HG02943 (cell line): ENCODE measurements at regions not wholly inside any gene's neighbourhood (a gene's known extent, or its start where the extent isn't known, plus 50 kb on each side); places are given as distances from the start of the nearest gene placed in this dataset.

Experiments
- ATAC-seq: cut with Tn5 transposase; IDR thresholded peaks from one replicate; pipeline ENCODE4 v1.9.1; 2021; ENCODE audit warnings: mild to moderate bottlenecking, low read depth, moderate library complexity; ENCODE audit not compliant: unreplicated experiment

DNA sequence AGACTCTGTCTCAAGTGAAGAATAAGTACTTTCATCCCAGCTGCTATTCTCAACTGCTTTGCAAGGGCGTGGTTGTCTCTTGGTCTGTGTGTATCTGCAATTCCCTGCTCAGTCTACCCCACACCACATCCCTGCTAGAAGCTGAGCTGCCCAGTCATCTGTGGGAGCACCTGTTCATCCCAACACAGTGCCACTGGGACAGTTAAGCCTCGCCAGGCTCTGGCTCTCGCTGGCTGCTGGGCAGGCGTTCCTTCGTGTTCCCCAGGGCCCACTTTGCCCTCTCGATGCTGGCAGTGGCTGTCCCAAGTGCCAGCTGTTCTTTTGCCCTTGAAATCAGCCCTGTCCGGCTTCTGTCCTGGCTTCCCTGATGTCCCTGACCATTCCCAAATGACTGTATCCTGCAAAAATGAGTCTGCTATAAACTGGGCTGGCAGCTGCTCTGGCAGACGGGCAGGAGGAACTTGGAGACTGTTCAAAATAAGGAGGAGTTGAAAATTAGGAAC is 91.6 kb upstream of the KLHL25 start:
- ATAC-seq: no peak

DNA sequence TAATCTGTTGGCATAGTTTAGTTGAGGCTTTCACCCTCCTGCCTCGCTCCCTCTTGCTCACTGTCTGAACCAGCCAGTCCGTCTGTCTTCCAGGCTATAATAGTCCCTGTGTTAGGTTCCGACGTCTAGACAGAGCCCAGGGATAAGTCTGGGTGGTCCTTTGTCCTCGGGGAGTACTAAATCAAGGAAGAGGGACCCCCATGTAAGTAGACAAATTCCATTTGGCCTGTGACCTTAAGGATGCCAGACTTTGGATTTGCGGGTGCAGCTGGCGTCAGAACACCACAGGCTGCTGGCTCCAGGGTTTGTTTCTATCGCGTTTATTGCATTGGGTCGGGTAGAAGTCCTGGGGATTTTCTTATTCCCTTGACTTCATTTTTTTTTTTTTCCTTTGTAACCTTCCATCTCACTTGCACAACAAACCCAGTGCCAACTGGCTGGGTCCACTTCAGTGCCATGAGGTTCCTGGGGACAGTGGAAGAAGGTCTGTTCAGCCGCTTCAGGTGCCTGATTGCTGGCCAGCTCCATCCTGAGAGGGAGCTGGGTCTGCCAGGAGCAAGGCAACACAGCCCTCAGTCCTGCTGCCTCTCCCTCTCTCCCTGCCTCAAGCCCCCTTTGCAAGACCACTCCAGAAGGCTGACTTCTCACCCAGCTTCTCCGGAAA is 95.4 kb upstream of the KLHL25 start:
- no peak for ATAC-seq

DNA sequence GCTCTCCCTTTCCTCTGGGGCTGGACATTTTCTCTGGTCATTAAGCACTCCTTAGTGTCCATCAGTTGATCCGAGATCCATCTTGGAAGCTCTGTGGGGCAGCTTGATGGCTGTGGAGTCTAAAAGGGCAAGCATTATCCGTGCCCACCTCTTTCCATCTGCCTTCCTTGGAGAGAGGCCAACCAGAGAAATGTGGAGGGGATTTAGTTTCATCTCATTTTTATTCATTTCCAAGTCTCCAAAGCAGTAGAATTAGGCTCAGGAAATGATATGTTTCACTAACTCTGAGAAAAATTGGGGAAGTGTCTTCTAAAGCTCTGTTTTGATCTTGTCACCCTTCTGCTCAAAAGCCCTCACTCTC is 95.9 kb upstream of the KLHL25 start:
- no peak for ATAC-seq

DNA sequence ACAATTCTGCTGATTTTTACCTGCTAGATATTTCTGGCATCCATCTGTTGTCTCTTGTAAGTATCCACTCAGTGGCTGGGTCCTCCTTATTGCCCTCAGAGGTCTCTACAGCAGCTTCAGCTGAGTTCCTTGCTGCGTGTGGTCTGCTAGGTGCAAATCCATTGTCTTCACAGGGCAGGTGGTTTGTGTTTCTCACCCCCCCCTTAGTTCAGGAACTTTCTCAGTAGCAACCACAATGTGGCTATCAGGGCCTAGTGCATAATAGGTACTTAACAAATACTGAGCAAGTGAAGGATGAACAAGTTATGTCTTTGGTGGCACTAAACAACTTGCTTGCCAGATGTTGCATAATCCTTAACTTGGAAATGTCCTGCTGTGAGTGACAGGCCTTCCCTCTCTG is 96.7 kb upstream of the KLHL25 start:
- ATAC-seq: no peak

DNA sequence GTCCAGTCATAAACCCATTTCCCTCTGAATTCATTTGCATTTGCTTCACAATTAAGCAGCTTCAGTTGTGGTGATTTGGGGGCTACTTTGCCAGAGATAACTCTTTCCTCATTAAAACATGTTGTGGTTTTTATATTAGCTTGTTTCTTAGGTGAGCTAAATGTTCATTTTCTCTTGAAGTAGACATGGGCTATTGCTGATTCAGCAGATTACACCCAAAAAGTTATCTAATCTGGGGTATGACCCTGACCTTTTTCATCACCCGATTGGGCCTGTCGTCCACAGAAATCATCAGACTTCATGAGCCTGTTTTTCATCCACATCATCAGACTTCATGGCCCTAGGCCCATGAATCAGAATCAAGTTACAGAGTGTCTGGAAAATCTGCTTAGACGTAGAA is 97.5 kb upstream of the KLHL25 start:
- ATAC-seq: no peak

DNA sequence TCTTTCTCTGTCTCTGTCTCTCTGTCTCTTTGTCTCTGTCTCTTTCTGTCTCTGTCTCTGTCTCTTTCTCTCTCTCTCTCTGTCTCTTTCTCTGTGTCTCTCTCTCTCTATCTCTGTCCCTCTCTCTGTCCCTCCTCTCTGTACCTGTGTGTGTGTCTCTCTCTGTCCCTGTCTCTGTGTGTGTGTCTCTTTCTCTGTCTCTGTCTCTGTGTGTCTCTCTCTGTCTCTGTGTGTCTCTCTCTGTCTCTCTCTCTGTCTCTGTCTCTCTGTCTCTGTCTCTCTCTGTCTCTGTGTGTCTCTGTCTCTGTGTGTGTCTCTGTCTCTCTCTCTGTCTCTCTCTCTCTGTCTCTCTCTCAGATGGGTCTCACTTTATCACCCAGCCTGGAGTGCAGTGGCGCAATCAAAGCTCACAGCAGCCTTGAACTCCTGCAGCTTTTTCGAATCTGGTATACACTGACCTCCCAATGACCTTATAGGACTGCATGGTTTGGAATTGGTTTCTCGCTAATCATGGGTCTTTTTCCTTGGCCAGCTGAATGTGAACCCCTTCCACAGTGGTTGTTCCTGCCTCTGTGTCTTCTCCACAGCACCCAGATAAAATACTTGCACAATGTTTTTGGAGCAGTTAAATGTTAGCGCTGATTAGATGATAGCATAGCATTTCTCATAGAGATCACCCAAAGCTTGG is 102.6 kb upstream of the KLHL25 start:
- no peak for ATAC-seq

DNA sequence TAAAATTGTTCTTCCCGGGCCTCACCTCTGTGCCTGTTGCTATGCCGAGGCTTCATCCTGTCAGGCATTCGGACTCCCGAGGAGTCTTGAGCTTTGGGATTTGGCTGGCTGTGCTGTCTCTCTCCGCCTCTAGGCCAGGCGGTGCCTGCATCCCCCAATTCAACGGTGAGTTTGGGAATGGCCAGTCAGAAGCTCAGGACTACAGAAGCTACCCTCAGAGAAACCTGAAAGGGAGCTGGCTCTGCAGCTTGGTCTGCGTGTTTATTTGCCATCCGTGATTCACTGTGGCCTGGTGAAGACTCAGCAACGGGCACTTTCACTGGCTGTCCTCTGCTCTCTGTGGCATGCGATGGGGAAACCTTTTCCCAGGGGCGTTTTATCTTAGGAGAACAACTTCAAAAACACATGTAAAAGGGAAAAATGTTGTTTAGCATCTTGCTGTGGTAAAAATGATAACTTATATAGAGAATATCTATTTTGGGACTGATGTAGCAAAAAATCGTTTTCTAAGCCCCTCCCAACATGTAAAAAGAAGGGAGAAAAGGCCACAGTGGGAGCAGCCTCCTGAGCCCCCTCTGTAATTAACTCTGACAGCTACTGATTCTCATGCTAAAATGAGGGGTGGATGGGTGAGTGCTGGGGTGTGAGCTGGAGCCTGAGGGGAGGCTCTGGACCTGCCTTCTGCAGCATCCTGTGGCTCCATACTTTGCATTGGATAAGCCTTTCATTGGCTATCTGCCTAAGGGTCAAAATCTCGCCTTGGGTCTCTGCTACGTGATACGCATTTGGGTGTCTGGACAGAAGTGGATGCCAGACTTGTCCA is 103.4 kb upstream of the KLHL25 start:
- ATAC-seq: no peak

DNA sequence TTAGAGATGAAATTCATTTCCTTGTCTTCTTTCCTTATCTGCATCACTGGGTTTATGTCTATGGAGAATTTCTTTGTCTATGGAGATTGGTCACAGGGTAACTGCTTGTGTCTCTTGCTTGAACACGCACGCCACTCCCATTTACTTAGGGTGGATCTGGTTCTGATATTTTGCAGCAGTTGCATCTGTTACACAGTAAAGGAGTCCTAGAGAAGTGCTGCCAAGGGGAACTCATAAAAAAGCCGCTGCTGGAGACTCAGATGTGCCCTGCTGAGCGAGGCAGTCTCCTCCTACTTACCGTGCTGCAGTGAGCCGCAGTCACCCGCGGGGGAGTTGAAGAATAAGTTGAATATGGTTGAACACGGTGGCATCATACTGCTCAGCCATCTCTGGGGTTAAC is 105.2 kb upstream of the KLHL25 start:
- no peak for ATAC-seq

DNA sequence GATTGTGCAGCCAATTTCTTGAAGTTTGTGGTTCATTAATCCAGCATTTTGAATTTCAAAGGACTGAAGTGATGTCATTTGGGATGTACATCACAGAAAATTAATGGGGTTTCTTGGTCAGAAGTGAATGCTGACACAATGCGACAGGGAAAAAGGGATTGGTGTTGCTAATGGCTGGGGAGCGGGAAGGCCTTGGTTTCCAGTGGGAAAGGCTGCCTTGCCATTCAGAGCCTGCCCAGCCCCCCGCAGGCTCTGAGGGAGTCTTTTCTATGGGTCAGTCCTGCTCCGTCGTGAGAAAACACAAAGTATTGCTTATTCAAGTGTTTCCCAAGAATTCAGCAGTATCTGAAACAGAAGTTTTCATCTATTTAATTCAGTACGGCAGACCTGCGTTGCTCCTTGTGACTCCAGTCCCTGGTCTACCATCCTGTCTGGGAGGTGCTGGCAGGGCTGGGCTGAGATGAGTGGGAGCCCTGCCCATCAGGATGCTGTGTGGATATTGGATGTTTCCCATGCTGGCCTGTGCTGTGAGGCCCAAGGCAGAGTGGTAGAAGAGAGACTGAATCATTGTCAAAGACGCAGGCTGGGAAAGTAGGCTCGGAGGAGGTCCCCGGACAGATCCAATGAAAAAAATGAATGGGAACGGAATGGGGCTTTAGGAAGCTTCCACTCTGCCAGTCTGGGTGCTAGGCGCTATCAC is 111.2 kb upstream of the KLHL25 start:
- no peak for ATAC-seq

DNA sequence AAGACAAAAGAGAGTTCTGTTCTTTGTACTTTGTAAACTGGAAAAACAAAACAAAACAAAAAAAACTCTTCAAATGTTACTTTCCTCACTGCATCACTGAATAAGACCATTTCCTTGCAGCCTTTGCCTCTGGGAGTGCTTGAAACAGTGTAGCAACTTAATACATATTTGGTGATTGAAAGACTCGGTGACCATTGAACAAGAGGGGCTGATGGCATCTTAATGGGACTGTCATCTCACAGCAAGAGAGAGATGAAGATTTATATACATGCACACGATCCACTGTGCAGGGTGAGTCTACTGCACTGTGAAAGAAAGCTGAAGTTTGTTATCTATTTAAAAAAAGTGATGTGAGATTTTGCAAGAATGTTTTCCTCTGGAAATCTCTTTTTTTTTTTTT is 111.9 kb upstream of the KLHL25 start:
- no peak for ATAC-seq

DNA sequence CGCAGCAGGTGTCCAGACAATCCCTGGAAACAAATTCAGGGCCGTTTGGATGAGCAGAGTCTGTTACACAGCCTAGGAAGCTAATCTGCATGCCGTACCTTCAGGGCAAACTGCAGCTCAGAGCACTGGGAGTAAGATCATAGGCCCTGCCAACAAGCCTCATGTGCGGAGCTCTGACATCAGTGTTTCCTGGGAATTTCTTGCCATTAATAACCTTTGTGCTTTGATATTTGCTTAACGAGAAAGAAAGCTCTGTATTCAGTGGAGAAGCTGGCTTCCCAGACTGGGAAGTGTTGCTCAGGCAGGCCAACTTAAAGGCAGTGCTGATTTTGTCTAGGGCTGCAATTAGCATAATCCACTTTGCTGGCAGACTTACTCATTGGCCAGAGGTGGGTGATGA is 116.1 kb upstream of the KLHL25 start:
- ATAC-seq: no peak

DNA sequence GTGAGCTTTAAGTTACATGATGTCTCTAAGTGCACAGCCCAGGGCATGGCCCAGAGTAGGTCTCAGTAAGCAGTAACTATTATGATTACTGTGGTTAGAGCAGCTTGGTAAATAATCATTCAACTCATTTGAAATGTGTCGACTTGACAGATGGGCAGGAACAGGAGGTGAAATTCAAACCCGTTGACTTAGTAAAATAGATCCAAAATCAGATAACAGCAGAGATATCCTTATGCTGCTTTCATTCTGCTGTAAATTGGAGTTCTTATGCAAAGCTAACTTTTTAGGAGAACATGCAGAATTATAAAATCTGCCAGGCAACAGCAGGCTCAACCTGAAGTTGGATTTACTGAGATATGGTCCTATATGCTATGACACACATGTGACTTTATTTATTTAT is 118.7 kb upstream of the KLHL25 start:
- no peak for ATAC-seq

DNA sequence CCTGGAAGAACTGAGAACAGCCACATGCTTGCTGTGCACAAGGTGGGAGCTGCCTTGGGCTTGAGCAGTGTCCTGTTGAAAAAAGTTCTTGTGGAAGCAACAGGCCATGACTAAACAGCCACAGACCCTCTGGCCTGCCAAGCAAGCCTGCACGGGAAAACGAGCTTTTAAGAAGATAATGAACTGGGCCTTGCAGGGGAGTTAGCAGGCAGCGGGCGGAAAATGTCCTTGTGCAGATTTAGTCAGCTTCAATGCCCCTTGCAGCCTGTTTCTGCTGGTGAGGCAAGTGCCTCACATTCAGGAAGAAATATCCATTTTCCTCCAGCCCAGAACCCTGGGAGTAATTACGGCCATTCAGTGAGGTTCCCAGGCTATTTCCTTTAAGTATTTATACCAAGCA is 126.2 kb upstream of the KLHL25 start:
- no peak for ATAC-seq

DNA sequence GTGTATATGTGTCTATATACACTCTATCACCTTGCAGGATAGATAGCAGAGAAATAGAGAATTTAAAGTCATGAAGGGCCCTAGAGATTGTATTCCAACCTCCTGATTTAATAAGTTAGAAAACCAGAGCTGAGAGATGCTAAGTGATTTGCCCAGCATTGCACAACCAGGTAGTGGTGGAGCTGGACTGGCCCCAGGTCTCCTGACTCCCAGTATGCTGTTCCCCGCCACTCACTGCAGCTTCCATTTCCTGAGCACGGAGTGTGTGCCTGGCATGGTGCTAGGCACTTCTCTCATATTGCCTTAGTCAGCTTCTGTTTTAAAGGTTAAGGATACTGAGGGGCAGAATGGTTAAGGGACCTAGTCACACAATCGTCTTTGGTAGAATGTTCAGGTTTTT is 129.4 kb upstream of the KLHL25 start:
- ATAC-seq: no peak

DNA sequence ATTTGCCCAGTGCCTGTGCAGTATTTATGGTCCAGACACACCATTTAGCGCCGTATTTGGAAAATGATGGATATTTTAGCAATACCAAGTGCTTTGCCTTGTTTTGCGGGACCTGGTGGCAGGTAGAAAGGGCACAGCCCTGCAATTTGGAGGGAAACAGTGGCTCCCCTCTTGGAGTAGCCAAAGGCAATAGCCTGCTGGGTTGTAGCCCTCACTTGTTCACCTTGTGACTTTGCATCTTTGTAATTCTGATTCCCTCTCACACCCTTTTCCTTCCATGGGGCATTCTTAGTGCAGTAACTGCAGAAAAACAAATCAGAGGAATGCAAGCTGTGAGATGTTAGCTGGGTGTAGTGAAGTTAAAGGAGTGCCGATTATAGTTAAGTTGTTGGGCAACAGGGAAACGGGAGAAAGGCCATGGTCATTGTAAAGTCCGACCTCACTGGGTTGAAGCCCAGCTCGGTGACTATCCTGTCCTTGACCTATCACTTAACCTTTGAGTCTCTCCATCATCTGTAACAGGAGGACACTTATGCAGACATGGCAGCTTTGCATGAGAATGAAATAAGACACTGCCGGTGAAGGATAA is 131.0 kb upstream of the KLHL25 start:
- ATAC-seq: no peak

DNA sequence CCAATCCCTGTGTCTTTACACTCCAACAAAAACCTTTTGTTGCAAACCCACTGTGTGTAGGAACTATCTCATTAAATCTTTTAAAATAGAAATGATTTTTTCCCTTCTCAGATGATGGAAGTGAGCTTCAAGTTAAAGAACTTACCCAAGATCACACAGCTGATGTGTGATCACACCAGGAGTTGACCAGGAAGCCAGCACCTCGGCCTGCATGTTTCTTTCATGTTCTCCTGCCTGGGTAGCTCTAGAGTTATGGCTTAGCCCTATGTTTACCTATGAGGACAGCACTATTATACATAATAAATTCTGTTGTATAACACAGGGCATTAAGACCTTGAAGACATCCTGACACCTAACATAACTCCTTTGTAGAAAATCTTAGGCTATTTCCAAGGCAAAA is 132.1 kb upstream of the KLHL25 start:
- ATAC-seq: no peak

DNA sequence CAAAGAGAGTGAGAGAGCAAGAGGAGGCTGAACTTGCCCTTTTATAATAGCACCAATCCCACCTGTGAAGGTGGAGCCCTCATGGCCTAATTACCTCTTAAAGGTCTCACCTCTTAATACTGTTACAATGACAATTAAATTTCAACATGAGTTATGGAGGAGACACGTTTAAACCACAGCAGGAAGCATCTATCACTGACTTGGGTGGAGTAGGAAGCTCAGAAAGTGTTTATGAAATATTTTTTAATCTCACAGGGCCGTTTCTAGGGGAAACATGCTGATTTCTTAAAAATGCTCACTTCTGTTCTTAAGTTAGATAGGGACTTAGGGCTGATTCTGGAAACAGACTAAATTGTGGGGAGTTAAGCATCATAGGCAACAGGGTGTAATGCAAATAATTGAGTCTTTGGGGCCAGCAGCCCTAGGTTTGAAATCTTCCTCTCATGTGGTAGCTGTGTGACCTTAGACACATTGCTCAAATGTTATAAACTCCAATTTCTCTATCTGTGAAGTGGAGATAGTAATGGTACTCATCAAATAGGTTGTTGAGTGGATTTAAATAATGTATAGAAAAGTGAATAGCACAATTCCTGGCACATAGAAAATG is 133.3 kb upstream of the KLHL25 start:
- no peak for ATAC-seq

DNA sequence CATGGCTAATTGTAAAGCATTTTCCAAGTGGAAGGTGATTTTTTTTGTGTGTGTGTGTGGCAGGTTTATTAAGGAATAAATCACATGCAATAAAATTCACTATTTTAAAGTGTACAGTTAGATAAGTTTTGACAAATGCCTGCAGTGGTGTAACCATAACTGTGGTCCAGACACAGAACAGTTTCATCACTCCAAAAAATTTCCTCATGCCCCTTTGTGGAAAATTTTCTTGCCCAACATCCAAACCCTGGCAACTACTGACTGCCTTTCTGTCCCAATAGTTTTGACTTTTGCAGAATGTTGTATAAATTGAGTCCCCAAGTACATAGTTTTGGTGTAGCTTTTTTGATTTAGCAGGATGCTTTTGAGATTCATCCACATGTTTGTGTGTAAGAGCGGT is 135.1 kb upstream of the KLHL25 start:
- ATAC-seq: no peak

DNA sequence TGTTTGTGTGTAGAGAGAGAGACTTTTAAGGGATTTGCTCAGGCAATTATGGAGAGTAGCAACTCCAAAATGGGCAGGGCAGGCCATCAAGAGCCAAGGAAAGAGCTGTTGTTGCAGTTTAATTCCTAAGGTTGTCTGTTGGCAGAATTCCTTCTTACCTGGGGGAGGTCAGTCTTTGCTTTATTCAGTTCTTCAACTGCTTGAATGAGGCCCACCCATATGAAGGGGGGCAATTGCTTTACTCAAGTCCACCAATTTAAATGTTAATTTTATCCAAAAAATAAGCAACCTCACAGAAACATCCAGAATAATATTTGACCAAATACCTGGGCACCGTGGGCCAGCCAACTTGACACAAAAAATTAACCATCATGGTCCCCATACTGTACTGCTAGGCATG is 137.7 kb upstream of the KLHL25 start:
- ATAC-seq: no peak

DNA sequence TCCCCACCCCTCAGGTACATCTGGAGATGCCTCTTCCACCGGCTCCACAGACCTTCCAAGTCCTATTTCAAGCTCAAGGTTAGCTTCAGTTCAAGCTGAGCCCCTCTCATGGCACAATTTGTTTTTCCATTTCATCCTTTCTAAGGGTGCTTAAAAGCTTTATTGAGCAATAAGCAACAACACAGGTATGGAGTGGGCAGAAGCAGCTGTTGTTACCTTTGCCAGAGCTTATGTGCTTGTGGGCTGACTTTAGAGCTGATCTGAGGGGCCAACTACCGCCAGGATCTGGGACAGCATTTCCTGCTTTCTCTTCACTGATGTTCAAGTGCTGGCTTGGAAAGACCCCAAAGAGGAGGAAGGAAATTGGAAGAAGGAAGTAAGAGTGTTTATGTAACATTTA is 140.0 kb upstream of the KLHL25 start:
- ATAC-seq: no peak
